ENCODE measurements at regions not wholly inside any gene's neighbourhood (a gene's known extent, or its start where the extent isn't known, plus 50 kb on each side); places are given as distances from the start of the nearest gene placed in this dataset.

DNA sequence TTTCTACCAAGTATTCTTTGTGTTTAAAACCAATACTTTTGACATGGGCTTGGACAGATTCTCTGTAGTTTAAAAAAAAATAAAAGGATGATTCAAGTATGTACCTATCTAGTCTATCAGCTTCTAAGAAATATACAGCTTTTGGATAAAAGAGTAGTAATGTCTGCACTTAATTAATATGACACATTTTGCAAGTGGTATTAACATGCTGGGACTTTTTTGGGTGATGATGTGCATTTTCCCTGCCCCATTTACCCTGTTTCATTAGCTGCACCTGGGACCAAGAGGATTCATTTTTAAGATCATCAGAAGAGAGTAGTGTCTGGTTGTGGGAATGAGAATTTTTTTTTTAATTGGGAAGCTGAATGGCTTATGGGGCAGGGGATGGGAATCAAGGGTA, 236.2 kb upstream of the KLF14 start:
- TF ChIP-seq POLR2A (IDR thresholded peaks at IDR 0.05) = no peak
- TF ChIP-seq, protein P1, sequence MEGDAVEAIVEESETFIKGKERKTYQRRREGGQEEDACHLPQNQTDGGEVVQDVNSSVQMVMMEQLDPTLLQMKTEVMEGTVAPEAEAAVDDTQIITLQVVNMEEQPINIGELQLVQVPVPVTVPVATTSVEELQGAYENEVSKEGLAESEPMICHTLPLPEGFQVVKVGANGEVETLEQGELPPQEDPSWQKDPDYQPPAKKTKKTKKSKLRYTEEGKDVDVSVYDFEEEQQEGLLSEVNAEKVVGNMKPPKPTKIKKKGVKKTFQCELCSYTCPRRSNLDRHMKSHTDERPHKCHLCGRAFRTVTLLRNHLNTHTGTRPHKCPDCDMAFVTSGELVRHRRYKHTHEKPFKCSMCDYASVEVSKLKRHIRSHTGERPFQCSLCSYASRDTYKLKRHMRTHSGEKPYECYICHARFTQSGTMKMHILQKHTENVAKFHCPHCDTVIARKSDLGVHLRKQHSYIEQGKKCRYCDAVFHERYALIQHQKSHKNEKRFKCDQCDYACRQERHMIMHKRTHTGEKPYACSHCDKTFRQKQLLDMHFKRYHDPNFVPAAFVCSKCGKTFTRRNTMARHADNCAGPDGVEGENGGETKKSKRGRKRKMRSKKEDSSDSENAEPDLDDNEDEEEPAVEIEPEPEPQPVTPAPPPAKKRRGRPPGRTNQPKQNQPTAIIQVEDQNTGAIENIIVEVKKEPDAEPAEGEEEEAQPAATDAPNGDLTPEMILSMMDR (IDR thresholded peaks at IDR 0.05) = no peak
- TF ChIP-seq POLR2AphosphoS5 (IDR thresholded peaks at IDR 0.05) = no peak
